Type B pancreatic cell (in vitro differentiated cells): ENCODE measurements at regions not wholly inside any gene's neighbourhood (a gene's known extent, or its start where the extent isn't known, plus 50 kb on each side); places are given as distances from the start of the nearest gene placed in this dataset.

Experiments
- DNase-seq: peaks from one replicate; pipeline ENCODE4 v3.0.0; 2021; ENCODE audit warnings: mixed read lengths; ENCODE audit not compliant: unreplicated experiment; ENCODE audit errors: extremely low spot score
- H3K27ac Mint-ChIP-seq: 2 replicates; pipeline ENCODE4 v1.8.0; 2021; ENCODE audit warnings: mild to moderate bottlenecking, mixed read lengths
- H3K27me3 Mint-ChIP-seq: 2 replicates; pipeline ENCODE4 v1.8.0; 2021; ENCODE audit warnings: mixed read lengths
- H3K36me3 Mint-ChIP-seq: 2 replicates; pipeline ENCODE4 v1.8.0; 2021; ENCODE audit warnings: mixed read lengths
- H3K4me1 Mint-ChIP-seq: one replicate; pipeline ENCODE4 v1.8.0; 2021; ENCODE audit warnings: mixed read lengths; ENCODE audit not compliant: unreplicated experiment
- H3K4me3 Mint-ChIP-seq: 2 replicates; pipeline ENCODE4 v1.8.0; 2021; ENCODE audit warnings: mild to moderate bottlenecking, mixed read lengths
- H3K9me3 Mint-ChIP-seq: 2 replicates; pipeline ENCODE4 v1.8.0; 2021; ENCODE audit warnings: mixed read lengths
- TF ChIP-seq, protein P1 (sequence below): fragments of 200-600 bp; sonication (generic); conservative IDR thresholded peaks from 2 replicates; pipeline ENCODE4 v1.5.0; 2021; ENCODE audit warnings: antibody characterized with exemption, mild to moderate bottlenecking

DNA sequence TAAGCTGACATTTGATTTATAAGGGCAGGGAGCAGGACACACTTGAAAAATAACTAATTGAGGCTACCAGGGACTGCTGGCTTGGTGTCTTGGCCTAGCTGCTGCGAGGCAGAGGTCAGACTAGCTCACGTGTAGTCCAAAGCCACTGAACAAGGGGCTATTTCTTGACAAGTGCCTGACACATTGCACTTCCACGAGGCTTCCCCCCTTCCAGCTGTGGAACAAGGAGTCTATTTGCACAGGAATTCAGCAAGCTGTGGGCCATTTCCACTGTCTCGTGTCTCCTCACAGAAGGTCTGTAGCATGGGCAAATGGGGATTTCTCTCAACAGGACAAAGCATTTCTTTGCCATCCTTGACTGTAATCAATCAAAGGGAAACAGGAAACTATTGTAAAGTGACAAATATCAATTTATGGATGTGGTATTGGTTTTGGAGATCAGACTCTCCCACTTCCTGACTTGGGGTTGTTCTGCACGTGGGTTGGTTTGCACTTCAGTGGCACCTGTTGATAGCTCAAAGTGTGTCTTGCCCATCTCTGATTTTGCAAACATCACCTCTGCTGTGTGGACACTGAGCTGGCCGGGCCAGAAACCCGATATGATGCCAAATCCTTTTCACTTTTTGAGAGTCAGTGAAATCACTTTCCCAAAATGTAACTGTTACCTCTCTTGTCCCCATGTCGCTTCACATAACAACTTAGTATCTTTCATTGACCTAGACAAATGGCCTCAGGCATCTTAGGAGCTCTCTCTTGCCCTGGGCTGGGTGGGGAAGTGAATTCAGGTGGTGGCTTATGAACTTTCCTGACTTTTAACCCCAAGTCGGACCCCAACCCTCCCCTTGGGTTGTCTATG, 107.4 kb upstream of the MAMLD1 start:
- Mint-ChIP-seq H3K4me1 (no peaks in the 10 kb centered on the region), H3K9me3 (no peaks in the 10 kb centered on the region), H3K36me3 (no peaks in the 10 kb centered on the region), H3K27me3 (no peaks in the 10 kb centered on the region), H3K27ac (no peak overlapping the region), H3K4me3 (no peak overlapping the region)
- peak; percentile 31 for DNase-seq
- TF ChIP-seq, protein P1, sequence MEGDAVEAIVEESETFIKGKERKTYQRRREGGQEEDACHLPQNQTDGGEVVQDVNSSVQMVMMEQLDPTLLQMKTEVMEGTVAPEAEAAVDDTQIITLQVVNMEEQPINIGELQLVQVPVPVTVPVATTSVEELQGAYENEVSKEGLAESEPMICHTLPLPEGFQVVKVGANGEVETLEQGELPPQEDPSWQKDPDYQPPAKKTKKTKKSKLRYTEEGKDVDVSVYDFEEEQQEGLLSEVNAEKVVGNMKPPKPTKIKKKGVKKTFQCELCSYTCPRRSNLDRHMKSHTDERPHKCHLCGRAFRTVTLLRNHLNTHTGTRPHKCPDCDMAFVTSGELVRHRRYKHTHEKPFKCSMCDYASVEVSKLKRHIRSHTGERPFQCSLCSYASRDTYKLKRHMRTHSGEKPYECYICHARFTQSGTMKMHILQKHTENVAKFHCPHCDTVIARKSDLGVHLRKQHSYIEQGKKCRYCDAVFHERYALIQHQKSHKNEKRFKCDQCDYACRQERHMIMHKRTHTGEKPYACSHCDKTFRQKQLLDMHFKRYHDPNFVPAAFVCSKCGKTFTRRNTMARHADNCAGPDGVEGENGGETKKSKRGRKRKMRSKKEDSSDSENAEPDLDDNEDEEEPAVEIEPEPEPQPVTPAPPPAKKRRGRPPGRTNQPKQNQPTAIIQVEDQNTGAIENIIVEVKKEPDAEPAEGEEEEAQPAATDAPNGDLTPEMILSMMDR = no peak

DNA sequence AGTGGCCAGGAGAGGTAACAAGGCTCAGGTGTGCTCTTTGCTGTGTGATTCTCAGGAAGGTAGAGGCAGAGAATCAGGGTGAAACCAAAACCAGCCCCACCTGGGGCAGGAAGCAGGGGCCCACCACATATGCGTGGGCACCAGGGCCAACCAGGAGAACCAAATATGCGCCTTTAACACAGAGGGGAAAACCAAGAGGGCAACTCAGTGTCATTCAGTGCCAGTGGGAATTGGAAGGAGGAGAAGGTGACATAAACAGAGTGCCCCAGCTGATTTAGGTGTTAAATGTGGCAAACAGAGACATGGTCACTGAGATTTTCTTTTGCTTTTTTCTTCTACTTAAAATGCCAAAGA, 106.8 kb upstream of the MAMLD1 start:
- DNase-seq = no peak
- Mint-ChIP-seq H3K27ac (no peak overlapping the region), H3K4me3 (no peak overlapping the region), H3K27me3 (no peaks in the 10 kb centered on the region), H3K9me3 (no peaks in the 10 kb centered on the region), H3K36me3 (no peaks in the 10 kb centered on the region), H3K4me1 (no peaks in the 10 kb centered on the region)
- TF ChIP-seq, protein P1 = no peak

DNA sequence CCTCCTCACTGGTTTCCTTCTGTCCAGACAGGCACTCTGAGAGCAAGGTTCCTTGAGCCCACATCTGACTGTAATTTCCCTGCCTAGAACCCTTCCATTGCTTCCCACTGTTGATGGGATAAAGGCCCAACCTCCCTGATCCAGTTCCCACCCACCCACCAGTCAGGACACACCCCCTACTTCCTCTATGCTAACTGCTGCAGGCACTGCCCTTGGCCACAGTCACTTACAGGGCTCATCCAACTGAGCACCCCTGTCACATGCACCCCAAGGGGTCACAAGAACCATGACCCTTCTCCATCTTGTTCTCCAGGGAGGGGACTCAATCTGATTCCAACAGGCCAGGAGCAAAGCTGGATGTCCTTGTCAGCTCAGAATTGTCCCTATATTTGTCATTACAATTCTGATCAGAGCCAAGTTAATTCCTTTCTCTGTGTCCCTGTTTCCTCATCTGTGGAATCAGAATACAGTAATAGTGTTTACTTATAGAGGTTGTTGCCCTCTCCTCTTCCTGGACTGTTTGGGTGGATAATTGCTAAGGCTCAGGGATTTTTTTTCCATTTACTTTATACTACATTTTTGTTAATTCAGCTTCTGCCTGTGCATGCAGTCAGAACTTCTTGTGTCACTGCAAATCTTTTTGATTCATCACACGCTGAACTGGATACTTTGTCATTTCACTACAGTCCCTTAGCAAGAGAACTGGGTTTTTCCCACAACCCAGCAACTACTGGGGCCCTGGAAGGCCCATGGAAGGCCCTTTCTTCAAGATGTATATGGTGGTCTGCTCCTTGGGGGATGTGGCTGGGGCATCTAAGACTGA, 105.6 kb upstream of the MAMLD1 start:
- Mint-ChIP-seq H3K27me3 (no peaks in the 10 kb centered on the region), H3K4me1 (no peaks in the 10 kb centered on the region), H3K4me3 (no peak overlapping the region), H3K27ac (no peak overlapping the region), H3K36me3 (no peaks in the 10 kb centered on the region), H3K9me3 (no peaks in the 10 kb centered on the region)
- peak; percentile 42 for DNase-seq
- TF ChIP-seq, protein P1 = no peak

DNA sequence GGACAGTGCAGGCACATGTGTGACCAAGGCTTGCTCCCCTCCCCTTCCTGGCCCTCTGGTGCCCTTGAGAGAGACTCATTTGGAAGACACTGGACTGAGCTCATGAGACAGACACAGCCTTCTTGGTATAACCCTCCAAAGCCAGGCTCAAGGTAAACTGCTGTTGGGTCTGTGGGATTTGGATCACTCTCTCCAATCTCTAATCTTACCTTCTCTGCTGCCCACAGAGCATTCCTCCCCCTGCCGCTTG, 105.0 kb upstream of the MAMLD1 start:
- no peak overlapping the region for H3K4me3 Mint-ChIP-seq

DNA sequence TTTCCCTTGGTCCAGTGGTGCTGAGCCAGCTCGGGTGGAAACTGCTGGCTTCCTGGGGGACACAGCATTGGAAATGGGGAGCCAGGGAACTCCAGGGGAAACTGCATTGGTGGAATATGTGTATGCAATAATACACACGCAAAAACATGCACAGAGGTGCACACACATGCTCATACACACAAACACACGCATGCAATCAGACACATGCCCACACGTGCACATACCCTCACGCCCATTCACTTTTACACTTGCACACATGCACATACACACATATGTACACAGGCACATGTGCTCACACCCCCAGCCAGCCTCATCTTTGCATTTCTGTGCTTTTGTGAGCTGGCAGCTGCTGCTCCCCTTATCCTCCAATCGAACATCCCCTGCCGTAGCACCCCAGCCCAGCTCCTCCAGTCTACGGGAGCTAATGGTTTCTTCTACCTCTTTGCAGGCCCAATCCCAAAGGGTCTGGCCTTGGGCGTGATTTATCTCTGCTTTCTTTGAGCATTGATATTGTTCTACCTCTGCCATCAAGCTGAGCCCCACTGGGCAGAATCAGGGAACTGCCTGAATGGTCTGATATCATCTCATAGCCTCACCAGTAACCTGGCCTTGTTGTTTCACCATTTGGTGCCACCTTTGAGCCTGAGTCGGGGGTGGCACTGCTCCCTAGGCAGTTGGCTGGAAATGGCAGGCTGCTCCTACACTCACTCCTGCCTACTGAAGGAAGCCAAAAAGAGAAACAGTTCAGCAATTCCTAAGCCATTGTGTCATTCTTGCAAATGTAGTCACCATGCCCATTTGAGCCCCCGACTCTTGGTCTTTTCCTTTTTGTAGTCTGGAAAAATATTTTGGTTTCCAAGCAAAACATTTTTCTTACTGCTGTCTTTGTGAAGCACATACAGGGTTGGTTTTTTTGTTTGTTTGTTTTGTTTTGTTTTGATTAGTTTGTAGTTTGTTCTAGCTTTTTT, 104.4 kb upstream of the MAMLD1 start:
- peak; percentile 44 for DNase-seq
- Mint-ChIP-seq H3K36me3 (no peaks in the 10 kb centered on the region), H3K9me3 (no peaks in the 10 kb centered on the region), H3K4me3 (no peak overlapping the region), H3K27me3 (no peaks in the 10 kb centered on the region), H3K4me1 (no peaks in the 10 kb centered on the region), H3K27ac (no peak overlapping the region)
- TF ChIP-seq, protein P1 = no peak

More for the DNA sequence above, 105.0 kb upstream of the MAMLD1 start:
- peak; percentile 27 for DNase-seq
- Mint-ChIP-seq H3K4me1 (no peaks in the 10 kb centered on the region), H3K36me3 (no peaks in the 10 kb centered on the region), H3K27ac (no peak overlapping the region), H3K9me3 (no peaks in the 10 kb centered on the region), H3K27me3 (no peaks in the 10 kb centered on the region)
- TF ChIP-seq, protein P1 = no peak
